Endodermal cell (in vitro differentiated cells): ENCODE measurements at regions not wholly inside any gene's neighbourhood (a gene's known extent, or its start where the extent isn't known, plus 50 kb on each side); places are given as distances from the start of the nearest gene placed in this dataset.

Experiments used
- DNase-seq: peaks from one replicate; pipeline ENCODE4 v3.0.0-alpha.2; 2017
- H3K27ac ChIP-seq: 2 replicates; pipeline ENCODE4 v1.5.1; 2013; ENCODE audit warnings: mild to moderate bottlenecking, low read depth, low read length, moderate library complexity
- H3K27me3 ChIP-seq: 2 replicates; pipeline ENCODE4 v1.6.1; 2013; ENCODE audit warnings: mild to moderate bottlenecking, low read length, moderate library complexity; ENCODE audit not compliant: insufficient read depth, control insufficient read depth, poor library complexity, severe bottlenecking
- H3K36me3 ChIP-seq: 2 replicates; pipeline ENCODE4 v1.7.0; 2013; ENCODE audit warnings: mild to moderate bottlenecking, low read length, moderate library complexity; ENCODE audit not compliant: control insufficient read depth, insufficient read depth
- H3K4me1 ChIP-seq: one replicate; pipeline ENCODE4 v1.7.0; 2013; ENCODE audit warnings: low read length; ENCODE audit not compliant: control insufficient read depth, insufficient read depth
- H3K4me3 ChIP-seq: 2 replicates; pipeline ENCODE4 v1.5.1; 2013; ENCODE audit warnings: mild to moderate bottlenecking, low read length, moderate library complexity
- H3K9ac ChIP-seq: 2 replicates; pipeline ENCODE4 v1.6.1; 2013; ENCODE audit warnings: mild to moderate bottlenecking, low read length, moderate library complexity; ENCODE audit not compliant: poor library complexity, severe bottlenecking; ENCODE audit errors: extremely low read depth
- H3K9me3 ChIP-seq: 2 replicates; pipeline ENCODE4 v1.6.1; 2013; ENCODE audit warnings: mild to moderate bottlenecking, low read length, moderate library complexity; ENCODE audit not compliant: control insufficient read depth
- H3K27ac Mint-ChIP-seq: 2 replicates; pipeline ENCODE4 v1.8.0; 2020; ENCODE audit warnings: mixed read lengths
- H3K27me3 Mint-ChIP-seq: 2 replicates; pipeline ENCODE4 v1.8.0; 2021; ENCODE audit warnings: mild to moderate bottlenecking, mixed read lengths; ENCODE audit not compliant: insufficient read depth
- H3K36me3 Mint-ChIP-seq: 2 replicates; pipeline ENCODE4 v1.8.0; 2020; ENCODE audit warnings: low read depth, mixed read lengths
- H3K4me1 Mint-ChIP-seq: 2 replicates; pipeline ENCODE4 v1.8.0; 2020; ENCODE audit warnings: mixed read lengths
- H3K4me3 Mint-ChIP-seq: 2 replicates; pipeline ENCODE4 v1.8.0; 2020; ENCODE audit warnings: mild to moderate bottlenecking, moderate library complexity, mixed read lengths
- H3K9me3 Mint-ChIP-seq: 2 replicates; pipeline ENCODE4 v1.8.0; 2020; ENCODE audit warnings: mild to moderate bottlenecking, mixed read lengths
- WGBS, 2 experiments: methylation state at CpG; one replicate each; pipeline versions ENCODE4 v1.1.5 to v1.1.7; 2013; ENCODE audit warnings: missing lambda C conversion rate in 2 of 2, mixed read lengths in 1 of 2; ENCODE audit not compliant: insufficient coverage in 1 of 2, insufficient read length in 1 of 2; 5-methylcytosine and 5-hydroxymethylcytosine counted together
- TF ChIP-seq, protein P1 (sequence below): fragments of 200-600 bp; sonication (generic); conservative IDR thresholded peaks from 2 replicates; pipeline ENCODE4 v1.5.0; 2021; ENCODE audit warnings: antibody characterized with exemption, mild to moderate bottlenecking

DNA sequence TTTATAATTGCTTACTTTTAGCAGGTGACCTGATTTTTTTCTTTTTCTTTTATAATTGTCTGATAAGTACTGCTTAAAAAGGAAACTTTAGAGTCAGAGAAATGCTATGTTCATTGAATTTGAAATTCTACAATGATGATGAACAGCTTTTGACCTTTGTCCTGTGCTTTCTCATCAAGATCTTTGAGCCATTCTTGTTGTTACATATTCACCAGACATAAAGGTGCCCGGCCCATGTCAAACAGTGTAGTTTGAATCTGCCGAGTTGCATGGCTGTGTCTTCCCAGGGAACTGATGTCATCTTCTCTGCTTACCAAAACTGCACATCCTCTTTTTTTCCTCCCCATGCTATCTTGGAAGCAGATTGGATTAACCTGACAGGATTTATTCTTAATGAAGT is 163.6 kb downstream of the LRRC70 start:
- Histone ChIP-seq H3K9me3 (no peaks in the 10 kb centered on the region), H3K27ac (no peak overlapping the region), H3K4me1 (no peaks in the 10 kb centered on the region), H3K27me3 (no peaks in the 10 kb centered on the region), H3K36me3 (no peaks in the 10 kb centered on the region), H3K4me3 (no peak overlapping the region), H3K9ac (no peak overlapping the region)
- H3K36me3 Mint-ChIP-seq, result no peaks in the 10 kb centered on the region
- TF ChIP-seq, protein P1, sequence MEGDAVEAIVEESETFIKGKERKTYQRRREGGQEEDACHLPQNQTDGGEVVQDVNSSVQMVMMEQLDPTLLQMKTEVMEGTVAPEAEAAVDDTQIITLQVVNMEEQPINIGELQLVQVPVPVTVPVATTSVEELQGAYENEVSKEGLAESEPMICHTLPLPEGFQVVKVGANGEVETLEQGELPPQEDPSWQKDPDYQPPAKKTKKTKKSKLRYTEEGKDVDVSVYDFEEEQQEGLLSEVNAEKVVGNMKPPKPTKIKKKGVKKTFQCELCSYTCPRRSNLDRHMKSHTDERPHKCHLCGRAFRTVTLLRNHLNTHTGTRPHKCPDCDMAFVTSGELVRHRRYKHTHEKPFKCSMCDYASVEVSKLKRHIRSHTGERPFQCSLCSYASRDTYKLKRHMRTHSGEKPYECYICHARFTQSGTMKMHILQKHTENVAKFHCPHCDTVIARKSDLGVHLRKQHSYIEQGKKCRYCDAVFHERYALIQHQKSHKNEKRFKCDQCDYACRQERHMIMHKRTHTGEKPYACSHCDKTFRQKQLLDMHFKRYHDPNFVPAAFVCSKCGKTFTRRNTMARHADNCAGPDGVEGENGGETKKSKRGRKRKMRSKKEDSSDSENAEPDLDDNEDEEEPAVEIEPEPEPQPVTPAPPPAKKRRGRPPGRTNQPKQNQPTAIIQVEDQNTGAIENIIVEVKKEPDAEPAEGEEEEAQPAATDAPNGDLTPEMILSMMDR, result no peak
- WGBS, 2 experiments, result 83 to 93% methylated on average over 2 of the region's 2 CpGs
- no peak overlapping the region for H3K27ac Mint-ChIP-seq
- no peak for DNase-seq
- H3K9me3 Mint-ChIP-seq, result no peaks in the 10 kb centered on the region
- H3K4me1 Mint-ChIP-seq, result no peaks in the 10 kb centered on the region
- no peak overlapping the region for H3K4me3 Mint-ChIP-seq
- no peaks in the 10 kb centered on the region for H3K27me3 Mint-ChIP-seq

DNA sequence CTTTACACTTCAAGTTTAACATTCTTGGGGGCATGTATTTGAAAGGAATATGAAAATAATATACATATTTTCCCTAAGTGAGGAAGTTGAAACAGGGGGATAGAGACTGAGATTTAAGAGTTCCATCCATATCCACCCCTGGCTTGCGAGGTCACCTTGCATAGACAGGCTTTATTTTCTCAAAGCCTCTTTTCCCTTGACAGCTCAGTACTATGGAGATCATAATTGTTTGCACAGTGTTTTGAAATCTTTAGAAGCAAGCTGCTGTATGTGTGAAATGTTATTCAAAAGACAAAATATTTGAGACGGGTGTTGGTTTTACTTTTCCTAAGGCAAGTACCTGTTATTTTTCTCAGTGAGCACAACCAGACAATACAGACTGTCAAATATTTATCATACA is 163.1 kb downstream of the LRRC70 start:
- Mint-ChIP-seq H3K4me3 (no peak overlapping the region), H3K36me3 (no peaks in the 10 kb centered on the region), H3K27me3 (no peaks in the 10 kb centered on the region), H3K9me3 (no peaks in the 10 kb centered on the region), H3K4me1 (peaks cover 3% of the 10 kb centered on the region), H3K27ac (no peak overlapping the region)
- 97% methylated on average over 2 of the region's 2 CpGs; no CpG with 5 or more reads in 1 of the 2 experiments for WGBS, 2 experiments
- TF ChIP-seq, protein P1, result no peak
- no peak overlapping the region for H3K4me3 ChIP-seq
- H3K9me3 ChIP-seq, result no peaks in the 10 kb centered on the region
- H3K36me3 ChIP-seq, result no peaks in the 10 kb centered on the region
- no peaks in the 10 kb centered on the region for H3K27me3 ChIP-seq
- DNase-seq, result no peak
- H3K4me1 ChIP-seq, result no peaks in the 10 kb centered on the region
- no peak overlapping the region for H3K27ac ChIP-seq
- H3K9ac ChIP-seq, result no peak overlapping the region

DNA sequence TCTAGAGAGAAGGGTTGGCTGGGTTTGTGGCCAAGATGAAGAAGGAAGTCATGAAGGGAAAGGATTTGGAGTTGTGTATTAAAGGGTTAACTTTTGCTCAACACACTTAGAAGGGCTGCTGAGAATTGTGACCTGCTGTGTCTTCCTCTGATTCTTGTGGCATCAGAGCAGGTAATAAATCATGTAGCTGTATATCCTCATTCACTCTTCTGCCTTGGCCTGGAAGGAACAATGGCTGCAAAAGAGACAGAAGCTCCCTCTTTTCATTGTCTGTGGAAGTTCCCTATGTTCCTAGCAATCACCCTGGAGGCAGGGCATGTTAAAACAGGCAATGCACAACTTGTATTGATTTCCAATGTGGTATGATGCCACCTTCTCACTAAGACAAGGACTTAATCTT is 159.1 kb downstream of the LRRC70 start:
- H3K9me3 ChIP-seq, result no peaks in the 10 kb centered on the region

More for the DNA sequence above, 159.1 kb downstream of the LRRC70 start:
- Histone ChIP-seq H3K27me3 (no peaks in the 10 kb centered on the region), H3K27ac (no peak overlapping the region), H3K4me3 (no peak overlapping the region), H3K9ac (no peak overlapping the region), H3K4me1 (no peaks in the 10 kb centered on the region), H3K36me3 (no peaks in the 10 kb centered on the region)
- H3K36me3 Mint-ChIP-seq, result no peaks in the 10 kb centered on the region
- peaks cover 3% of the 10 kb centered on the region for H3K4me1 Mint-ChIP-seq
- DNase-seq, result no peak
- H3K27ac Mint-ChIP-seq, result no peak overlapping the region
- no peaks in the 10 kb centered on the region for H3K9me3 Mint-ChIP-seq
- TF ChIP-seq, protein P1, result no peak
- H3K27me3 Mint-ChIP-seq, result no peaks in the 10 kb centered on the region
- no peak overlapping the region for H3K4me3 Mint-ChIP-seq
